ENCODE measurements at regions not wholly inside any gene's neighbourhood (a gene's known extent, or its start where the extent isn't known, plus 50 kb on each side); places are given as distances from the start of the nearest gene placed in this dataset.
A peak's percentile ranks its signal among the peaks of the same experiment; 100 is the strongest.

DNA sequence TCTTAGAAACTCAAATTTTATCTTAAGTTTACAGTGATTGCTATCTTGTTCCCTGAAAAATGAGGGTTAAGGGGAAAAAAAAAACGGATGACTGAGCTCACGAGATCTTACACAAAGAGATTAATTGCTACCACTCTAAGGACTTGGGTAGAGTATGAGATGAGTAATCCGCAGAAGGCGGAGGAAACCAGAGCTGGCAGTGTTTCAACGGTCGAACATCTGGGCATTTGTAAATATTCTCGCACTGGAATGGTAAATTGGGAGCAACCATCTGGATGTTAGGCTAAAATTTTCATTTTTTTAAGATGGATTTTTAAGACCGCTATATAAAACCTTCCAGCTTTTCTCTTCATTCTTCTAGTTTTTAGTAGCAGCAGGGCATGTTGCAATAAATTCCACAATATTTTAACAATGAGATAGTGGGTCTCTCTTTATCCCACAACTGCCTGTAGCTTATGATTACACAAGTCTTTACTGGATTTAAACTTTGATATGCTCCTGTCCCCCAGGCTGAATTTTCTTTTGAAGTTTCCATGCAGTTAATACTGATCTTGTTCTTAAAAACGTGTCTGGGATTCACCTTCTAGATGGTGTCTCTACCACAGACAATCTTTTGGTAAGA is 1324.1 kb downstream of the AACS start:
- DNase-seq: peak; percentile 23
- H3K27me3 Mint-ChIP-seq (ENCODE audit: insufficient read depth): no peaks in the 10 kb centered on the region; the same call in 1 of the 2 replicates
- no peak overlapping the region for H3K27ac Mint-ChIP-seq
- H3K4me1 Mint-ChIP-seq (ENCODE audit: low read depth): no peaks in the 10 kb centered on the region; the same call in 1 of the 2 replicates
- no peaks in the 10 kb centered on the region for H3K36me3 Mint-ChIP-seq (ENCODE audit: low read depth)
- peaks cover 7% of the 10 kb centered on the region for H3K9me3 Mint-ChIP-seq
- TF ChIP-seq, protein P1, sequence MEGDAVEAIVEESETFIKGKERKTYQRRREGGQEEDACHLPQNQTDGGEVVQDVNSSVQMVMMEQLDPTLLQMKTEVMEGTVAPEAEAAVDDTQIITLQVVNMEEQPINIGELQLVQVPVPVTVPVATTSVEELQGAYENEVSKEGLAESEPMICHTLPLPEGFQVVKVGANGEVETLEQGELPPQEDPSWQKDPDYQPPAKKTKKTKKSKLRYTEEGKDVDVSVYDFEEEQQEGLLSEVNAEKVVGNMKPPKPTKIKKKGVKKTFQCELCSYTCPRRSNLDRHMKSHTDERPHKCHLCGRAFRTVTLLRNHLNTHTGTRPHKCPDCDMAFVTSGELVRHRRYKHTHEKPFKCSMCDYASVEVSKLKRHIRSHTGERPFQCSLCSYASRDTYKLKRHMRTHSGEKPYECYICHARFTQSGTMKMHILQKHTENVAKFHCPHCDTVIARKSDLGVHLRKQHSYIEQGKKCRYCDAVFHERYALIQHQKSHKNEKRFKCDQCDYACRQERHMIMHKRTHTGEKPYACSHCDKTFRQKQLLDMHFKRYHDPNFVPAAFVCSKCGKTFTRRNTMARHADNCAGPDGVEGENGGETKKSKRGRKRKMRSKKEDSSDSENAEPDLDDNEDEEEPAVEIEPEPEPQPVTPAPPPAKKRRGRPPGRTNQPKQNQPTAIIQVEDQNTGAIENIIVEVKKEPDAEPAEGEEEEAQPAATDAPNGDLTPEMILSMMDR (IDR thresholded peaks at IDR 0.05): no peak
- no peak overlapping the region for H3K4me3 Mint-ChIP-seq

DNA sequence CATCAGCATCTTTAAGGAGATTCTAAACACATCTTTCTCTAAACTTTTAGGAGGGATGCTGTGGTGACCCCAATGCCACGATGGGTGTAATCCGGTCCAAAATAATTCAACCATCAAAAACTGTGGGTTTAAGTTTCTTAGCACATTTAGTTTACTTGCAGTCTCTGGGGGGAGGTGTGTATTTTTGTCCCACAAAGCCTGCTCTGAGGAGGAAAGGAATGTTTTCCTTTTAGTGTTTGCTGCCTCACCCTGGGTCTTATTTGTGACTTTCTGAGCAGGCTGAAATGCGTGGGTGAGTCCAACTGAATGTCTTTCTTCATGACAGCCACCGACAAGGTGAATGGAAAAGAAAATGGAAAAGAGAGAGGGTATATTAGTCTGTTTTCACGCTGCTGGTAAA is 1324.7 kb downstream of the AACS start:
- TF ChIP-seq, protein P1 (IDR thresholded peaks at IDR 0.05): no peak
- H3K36me3 Mint-ChIP-seq (ENCODE audit: low read depth): no peaks in the 10 kb centered on the region
- no peaks in the 10 kb centered on the region; the same call in 1 of the 2 replicates for H3K27me3 Mint-ChIP-seq (ENCODE audit: insufficient read depth)
- H3K9me3 Mint-ChIP-seq: peaks cover 7% of the 10 kb centered on the region
- H3K27ac Mint-ChIP-seq: no peak overlapping the region
- H3K4me1 Mint-ChIP-seq (ENCODE audit: low read depth): no peaks in the 10 kb centered on the region; the same call in 1 of the 2 replicates
- H3K4me3 Mint-ChIP-seq: no peak overlapping the region
- no peak for DNase-seq

DNA sequence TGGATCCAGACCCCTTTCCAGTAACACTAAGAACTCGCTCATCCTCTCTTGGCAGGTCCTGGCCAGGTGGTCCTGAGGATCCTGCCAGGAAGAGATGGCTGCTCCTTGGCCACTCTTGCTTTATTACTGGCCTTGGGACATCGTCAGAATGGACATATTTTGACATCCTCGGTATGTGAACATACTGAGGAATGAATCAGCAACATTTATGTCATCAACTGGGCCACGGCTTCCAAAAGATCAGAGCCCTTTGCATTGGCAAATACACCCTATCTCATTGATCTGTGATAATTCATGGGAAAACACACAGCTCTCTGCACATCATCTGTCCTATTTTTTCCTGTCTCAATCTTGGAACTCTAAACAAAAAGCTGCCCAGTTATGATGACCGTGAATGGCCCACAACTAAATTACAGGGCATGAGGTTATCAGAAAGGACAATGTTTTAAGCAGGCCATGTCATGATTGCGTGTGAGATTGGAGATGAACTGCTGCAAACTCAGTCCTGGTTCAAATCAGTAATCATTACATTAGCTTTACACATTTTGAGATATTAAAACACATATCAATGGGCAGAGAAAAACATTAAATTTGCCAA is 1325.8 kb downstream of the AACS start:
- TF ChIP-seq, protein P1 (IDR thresholded peaks at IDR 0.05): no peak
- Mint-ChIP-seq H3K4me1 (ENCODE audit: low read depth) (no peaks in the 10 kb centered on the region; the same call in 1 of the 2 replicates), H3K36me3 (ENCODE audit: low read depth) (no peaks in the 10 kb centered on the region), H3K9me3 (peaks cover 9% of the 10 kb centered on the region), H3K27ac (no peak overlapping the region), H3K4me3 (no peak overlapping the region), H3K27me3 (ENCODE audit: insufficient read depth) (no peaks in the 10 kb centered on the region; the same call in 1 of the 2 replicates)
- DNase-seq: no peak

DNA sequence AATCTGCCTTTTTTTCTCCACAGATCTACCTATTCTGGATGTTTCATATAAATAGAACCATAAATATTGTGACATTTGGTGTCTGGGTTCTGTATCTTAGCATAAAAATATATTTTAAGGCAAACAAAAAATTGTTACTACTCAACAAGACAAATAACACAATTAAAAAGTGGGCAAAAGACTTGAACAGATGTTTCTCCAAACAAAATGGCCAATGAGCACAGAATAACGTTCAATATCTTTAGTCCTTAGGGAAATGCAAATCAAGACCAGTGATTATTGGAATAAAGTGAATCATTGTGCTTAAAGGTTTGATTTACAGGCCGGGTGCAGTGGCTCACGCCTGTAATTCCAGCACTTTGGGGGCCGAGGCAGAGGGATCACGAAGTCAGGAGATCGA is 1331.3 kb downstream of the AACS start:
- Mint-ChIP-seq H3K27ac (no peak overlapping the region), H3K36me3 (ENCODE audit: low read depth) (no peaks in the 10 kb centered on the region), H3K27me3 (ENCODE audit: insufficient read depth) (no peaks in the 10 kb centered on the region), H3K4me1 (ENCODE audit: low read depth) (no peaks in the 10 kb centered on the region), H3K9me3 (peaks cover 25% of the 10 kb centered on the region), H3K4me3 (no peak overlapping the region)
- DNase-seq: no peak
- TF ChIP-seq, protein P1 (IDR thresholded peaks at IDR 0.05): no peak

DNA sequence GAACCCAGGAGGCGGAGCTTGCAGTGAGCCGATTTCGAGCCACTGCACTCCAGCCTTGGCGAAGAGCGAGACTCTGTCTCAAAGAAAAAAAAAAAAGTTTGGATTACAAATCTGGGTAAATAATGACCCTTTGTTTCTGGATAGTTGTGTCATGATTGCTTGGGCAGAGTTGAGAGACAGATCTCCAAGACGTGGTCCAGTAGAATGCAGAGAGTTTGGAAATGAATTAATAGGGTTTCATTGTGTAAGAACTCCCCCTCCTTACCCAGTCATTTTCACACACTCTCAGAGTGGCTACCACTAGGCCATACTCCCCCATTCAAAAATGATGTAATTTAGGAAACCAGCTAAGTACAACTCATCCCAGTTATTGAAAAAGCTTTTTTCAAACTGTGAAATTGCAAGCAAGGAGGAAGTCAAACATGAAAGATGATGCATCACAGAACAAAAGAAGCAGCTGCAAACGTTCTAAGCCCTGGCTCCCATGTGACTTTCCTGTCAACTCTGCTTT is 1331.9 kb downstream of the AACS start:
- TF ChIP-seq, protein P1 (IDR thresholded peaks at IDR 0.05): no peak
- no peak for DNase-seq
- Mint-ChIP-seq H3K27ac (no peak overlapping the region), H3K36me3 (ENCODE audit: low read depth) (no peaks in the 10 kb centered on the region), H3K4me1 (ENCODE audit: low read depth) (no peaks in the 10 kb centered on the region), H3K4me3 (no peak overlapping the region), H3K27me3 (ENCODE audit: insufficient read depth) (no peaks in the 10 kb centered on the region), H3K9me3 (peaks cover 25% of the 10 kb centered on the region)
